Suppressor macrophage treated with lipopolysaccharide for 4 hours (primary cell): ENCODE measurements at regions not wholly inside any gene's neighbourhood (a gene's known extent, or its start where the extent isn't known, plus 50 kb on each side); places are given as distances from the start of the nearest gene placed in this dataset.
"Not testable (repeated sequence)": the region's sequence is repeated elsewhere in the genome, so short reads cannot be mapped to it uniquely, and the experiment has no call there.

Experiments used
- DNase-seq: peaks from one replicate; pipeline ENCODE4 v3.0.0-alpha.2; 2020

- not testable (repeated sequence) for DNase-seq
Observed at GRCh38 chr3:99294092-99294491, 344.3 kb upstream of the COL8A1 start.

DNA sequence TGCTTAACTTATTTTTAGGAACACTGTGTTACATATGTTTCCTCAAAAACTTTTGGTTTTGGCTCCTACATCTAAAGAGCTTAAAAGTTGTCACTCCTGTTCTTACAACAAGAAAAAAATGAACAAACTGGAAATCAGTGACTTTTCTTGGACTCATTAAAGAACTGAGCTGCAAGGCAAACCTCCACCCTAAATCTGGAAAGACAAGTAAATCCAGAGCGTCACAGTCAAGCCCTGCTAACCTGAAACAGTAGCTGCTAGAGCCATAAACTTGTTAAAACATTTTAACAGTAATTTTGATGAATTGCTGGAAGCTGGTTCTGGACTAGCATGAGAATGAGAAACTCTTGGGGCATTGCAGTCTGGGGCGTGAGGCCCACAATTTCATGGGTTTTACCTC is 350.5 kb upstream of the COL8A1 start:
- no peak for DNase-seq

DNA sequence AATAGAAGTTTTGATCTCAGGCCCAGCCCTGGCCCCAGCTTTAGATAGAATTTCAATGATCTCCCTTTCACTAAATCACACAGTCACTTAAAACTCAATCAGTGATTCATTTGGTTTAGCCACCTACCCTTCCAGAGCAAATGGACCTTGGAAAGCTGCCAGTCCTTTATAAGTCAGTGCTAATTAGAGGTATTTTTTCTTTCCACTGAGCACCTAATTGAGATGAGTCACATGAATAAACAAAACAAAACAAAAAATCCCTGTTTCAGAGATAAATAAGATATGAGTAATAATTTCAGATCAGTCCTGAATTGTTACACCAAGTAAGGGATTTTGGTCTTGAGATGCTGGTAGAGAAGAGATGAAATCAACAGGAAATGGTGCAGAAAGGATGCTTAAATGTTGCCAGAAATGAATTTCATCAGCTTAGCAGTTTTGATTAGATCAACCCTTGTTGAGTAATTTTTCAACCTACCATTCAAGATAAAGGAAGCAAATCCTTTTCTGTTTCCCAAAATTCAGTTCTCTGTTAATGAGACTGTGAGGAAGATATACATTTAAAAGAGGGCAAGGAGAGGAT is 352.0 kb upstream of the COL8A1 start:
- DNase-seq: no peak

DNA sequence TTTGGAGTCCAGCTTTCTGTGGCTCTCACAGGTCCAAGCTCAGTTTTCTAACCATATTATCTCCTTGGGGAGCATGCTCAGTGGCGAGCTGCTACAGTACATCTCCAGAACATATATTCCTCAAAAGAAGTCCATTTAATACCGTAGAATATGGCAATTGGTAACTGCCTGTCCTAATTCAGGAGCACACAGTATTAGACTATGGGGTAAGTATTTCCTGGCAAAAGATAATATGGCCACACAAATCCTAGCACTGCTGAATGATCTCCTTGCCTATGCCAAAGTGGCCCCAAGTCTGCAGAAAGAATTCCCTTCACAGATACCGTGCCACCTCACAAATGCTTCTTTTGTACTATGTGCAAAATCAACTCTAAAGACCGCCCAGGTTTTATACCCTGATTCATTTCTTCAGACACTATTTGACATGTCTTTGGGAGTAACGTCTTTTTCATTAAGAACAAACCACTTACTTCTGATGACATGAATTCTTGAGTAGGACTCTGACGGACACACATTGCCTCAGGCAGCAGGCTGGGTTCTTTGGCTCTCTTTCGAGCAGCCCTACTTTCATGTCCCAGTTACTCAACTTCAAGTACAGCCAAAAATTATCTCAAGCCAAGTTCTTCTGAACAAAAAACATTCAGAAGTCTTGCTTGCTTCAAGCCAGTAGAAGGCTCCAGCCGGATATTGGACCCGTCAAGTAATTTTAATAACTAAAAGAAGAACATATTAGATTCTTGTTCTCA is 368.3 kb upstream of the DCBLD2 start:
- DNase-seq: no peak

DNA sequence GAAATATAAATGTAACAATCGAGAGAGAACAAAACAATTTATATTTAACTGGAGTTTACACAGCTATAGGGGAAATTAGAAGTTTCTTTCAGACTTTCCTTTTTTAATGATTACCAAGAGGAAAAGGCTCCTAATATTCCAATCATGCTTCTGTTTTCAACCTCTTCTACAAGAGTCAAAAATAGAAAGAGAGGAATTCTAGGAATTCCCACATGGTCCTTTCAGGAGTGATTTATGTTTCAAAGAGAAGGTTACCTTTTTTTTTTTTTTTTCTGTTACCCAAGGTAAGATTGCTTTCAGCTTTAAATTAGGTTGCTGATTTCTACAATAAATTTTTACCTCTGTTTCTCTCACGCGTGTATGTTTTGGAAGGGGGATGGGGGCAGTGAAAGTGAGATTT is 355.3 kb upstream of the DCBLD2 start:
- no peak for DNase-seq

GRCh38 chr3:99253963-99254355 is 352.5 kb upstream of the DCBLD2 start:
- DNase-seq: no peak

GRCh38 chr3:99250821-99251355 is 349.4 kb upstream of the DCBLD2 start:
- DNase-seq: no peak

GRCh38 chr3:99250272-99250671 is 348.8 kb upstream of the DCBLD2 start:
- no peak for DNase-seq

DNA sequence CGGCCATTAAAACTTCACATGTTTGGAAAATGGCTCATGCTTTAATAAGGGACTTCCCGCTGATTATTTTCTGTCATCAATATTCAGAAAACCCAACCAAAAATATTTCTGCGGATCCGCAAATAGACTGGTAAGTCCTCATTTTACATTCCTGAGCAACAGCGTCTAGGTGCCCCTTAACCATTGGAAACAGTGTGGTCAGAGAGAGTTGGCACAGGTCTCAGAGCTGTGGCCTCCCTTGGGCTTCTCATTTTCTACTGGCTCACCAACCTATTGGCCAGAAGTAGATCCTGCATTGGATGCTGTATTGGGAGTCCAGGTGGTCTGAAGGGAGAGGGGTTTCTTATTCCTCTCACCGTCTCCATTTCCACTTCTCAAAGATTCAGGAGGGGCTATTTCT is 348.1 kb upstream of the DCBLD2 start:
- no peak for DNase-seq

GRCh38 chr3:99248913-99249312 is 347.4 kb upstream of the DCBLD2 start:
- no peak for DNase-seq

GRCh38 chr3:99248130-99248529 is 346.6 kb upstream of the DCBLD2 start:
- no peak for DNase-seq

- DNase-seq: no peak
Observed at GRCh38 chr3:99246010-99246654, 344.6 kb upstream of the DCBLD2 start.

DNA sequence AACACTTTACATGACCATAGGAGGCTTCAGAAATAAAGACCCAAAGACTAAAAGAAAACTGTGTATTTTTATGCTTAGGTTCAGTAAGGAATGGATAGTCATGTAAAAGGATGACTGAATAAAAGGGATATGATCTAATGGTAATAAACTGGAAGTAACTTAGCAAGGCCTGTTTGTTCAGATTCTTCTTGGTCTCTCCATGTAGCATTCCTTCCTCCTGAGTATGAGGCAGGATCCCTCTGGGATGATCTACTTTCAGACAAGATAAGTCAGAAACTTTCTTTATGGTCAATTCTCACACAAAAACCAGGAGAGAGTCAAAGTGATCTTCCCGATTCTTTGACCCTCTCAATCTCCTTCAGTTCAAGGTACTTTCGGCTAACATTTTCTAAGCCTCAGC is 340.8 kb upstream of the DCBLD2 start:
- DNase-seq: no peak

GRCh38 chr3:99240700-99241099 is 339.2 kb upstream of the DCBLD2 start:
- DNase-seq: no peak

DNA sequence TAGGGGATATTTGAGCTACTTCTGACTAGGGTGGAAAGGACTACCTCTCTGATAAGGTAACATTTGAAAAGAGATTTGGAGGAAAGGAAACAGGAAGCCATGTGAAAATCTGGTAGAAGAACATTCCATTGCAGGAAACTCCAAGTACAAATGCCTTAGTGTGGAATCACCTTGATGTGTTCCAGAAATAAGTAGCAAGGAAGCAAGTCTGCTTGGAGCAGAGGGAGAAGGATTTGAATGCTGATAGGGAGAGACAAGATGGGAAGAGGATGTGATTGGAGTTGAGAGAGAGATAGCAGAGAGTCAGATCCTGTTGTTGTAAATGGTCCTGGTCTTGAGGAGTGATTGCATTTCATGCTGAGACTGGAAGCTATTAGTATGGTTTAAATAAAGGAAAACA is 335.1 kb upstream of the DCBLD2 start:
- no peak for DNase-seq

GRCh38 chr3:99232696-99233095 is 331.2 kb upstream of the DCBLD2 start:
- no peak for DNase-seq

GRCh38 chr3:99218468-99218867 is 317.0 kb upstream of the DCBLD2 start:
- no peak for DNase-seq

- DNase-seq: no peak
Observed at GRCh38 chr3:99212969-99213368, 311.5 kb upstream of the DCBLD2 start.

DNA sequence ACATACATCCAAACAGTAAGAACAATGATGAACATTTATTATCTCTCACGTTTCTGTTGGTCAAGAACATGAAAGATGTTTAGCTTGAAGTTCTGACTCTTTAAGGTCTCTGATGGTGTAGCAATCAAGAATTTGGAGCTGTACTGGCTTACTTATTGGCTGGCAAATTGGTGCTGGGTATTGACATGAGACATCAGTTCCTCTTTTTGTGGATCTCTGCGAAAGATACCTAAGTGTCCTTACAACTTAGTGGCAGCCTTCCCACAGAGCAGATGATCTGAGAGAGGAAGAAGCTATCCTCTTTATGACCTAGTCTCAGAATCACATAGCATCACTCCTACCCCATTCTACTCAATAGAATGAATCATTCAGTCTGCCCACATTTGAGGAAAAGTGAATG is 309.8 kb upstream of the DCBLD2 start:
- DNase-seq: no peak

- no peak for DNase-seq
Observed at GRCh38 chr3:99199021-99199420, 297.5 kb upstream of the DCBLD2 start.

DNA sequence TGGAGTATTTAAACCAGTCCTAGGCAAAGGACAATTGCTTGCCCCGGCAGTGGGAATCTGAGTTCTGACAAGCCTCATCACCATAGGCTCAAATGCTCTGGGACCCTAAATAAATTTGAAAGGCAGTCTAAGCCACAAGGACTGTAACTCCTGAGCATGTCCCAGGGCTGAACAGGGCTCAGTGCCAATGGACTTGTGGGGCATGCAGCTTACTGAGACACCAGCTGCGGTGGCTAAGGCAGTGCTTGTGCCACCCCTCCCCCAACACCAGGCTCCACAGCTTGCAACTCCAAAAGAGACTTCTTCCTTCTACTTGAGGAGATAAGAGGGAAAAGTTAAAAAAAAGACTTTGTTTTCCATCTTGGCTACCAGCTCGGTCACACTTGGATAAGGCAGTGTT is 289.7 kb upstream of the DCBLD2 start:
- no peak for DNase-seq

- DNase-seq: no peak
Observed at GRCh38 chr3:99188936-99189335, 287.4 kb upstream of the DCBLD2 start.

GRCh38 chr3:99186016-99186415 is 284.5 kb upstream of the DCBLD2 start:
- DNase-seq: no peak
